WTC11 (cell line): ENCODE measurements at regions not wholly inside any gene's neighbourhood (a gene's known extent, or its start where the extent isn't known, plus 50 kb on each side); places are given as distances from the start of the nearest gene placed in this dataset.

Source experiments
- ATAC-seq: fragments of 200-7000 bp; cut with Tn5 transposase; 2 replicates; pipeline ENCODE4 v1.10.0; 2021; ENCODE audit warnings: mild to moderate bottlenecking, moderate library complexity
- CTCF ChIA-PET: fragments of 300-600 bp; sonication (Branson Sonifier 250); formaldehyde crosslinking; loops from one replicate; lab custom pipeline; 2021; ENCODE audit warnings: antibody characterized with exemption; lab: Charles Lee
- POLR2A ChIA-PET: fragments of 350-600 bp; sonication (Branson Sonifier 250); formaldehyde crosslinking; loops from one replicate; lab custom pipeline; 2021; ENCODE audit warnings: antibody characterized with exemption; lab: Charles Lee
- DNase-seq: peaks from one replicate; pipeline ENCODE4 v3.0.0; 2021; ENCODE audit warnings: low spot score
- H3K27ac Mint-ChIP-seq: 2 replicates; pipeline ENCODE4 v1.8.0; 2021; ENCODE audit warnings: mixed read lengths
- H3K27me3 Mint-ChIP-seq: 2 replicates; pipeline ENCODE4 v1.8.0; 2021; ENCODE audit warnings: low read depth, mild to moderate bottlenecking, moderate library complexity, mixed read lengths
- H3K36me3 Mint-ChIP-seq: 2 replicates; pipeline ENCODE4 v1.8.0; 2021; ENCODE audit warnings: mixed read lengths
- H3K4me1 Mint-ChIP-seq: 2 replicates; pipeline ENCODE4 v1.8.0; 2022; ENCODE audit warnings: mixed read lengths
- H3K4me3 Mint-ChIP-seq: 2 replicates; pipeline ENCODE4 v1.8.0; 2021; ENCODE audit warnings: mild to moderate bottlenecking, moderate library complexity, mixed read lengths
- H3K9me3 Mint-ChIP-seq: 2 replicates; pipeline ENCODE4 v1.8.0; 2021; ENCODE audit warnings: mixed read lengths
- ATF2 ChIP-seq: sonication (generic); formaldehyde crosslinking; IDR thresholded peaks from 2 replicates; pipeline ENCODE4 v1.8.1; 2022; ENCODE audit warnings: low read depth, missing genetic modification reagents, borderline replicate concordance
- ESRRA ChIP-seq: sonication (generic); formaldehyde crosslinking; IDR thresholded peaks from 2 replicates; pipeline ENCODE4 v1.8.1; 2022; ENCODE audit warnings: mild to moderate bottlenecking, missing genetic modification reagents, borderline replicate concordance
- FOXP1 ChIP-seq: sonication (generic); formaldehyde crosslinking; IDR thresholded peaks from 2 replicates; pipeline ENCODE4 v1.8.0; 2022; ENCODE audit warnings: missing genetic modification reagents, mild to moderate bottlenecking, moderate library complexity, borderline replicate concordance
- GABPB1 ChIP-seq: sonication (generic); formaldehyde crosslinking; IDR thresholded peaks from 2 replicates; pipeline ENCODE4 v1.8.1; 2023; ENCODE audit warnings: mild to moderate bottlenecking, missing genetic modification reagents
- GTF2I ChIP-seq: fragments of 250-450 bp; sonication (Bioruptor Pico); conservative IDR thresholded peaks from 2 replicates; pipeline ENCODE4 v1.4.0; 2021; ENCODE audit warnings: mild to moderate bottlenecking
- HMGA2 ChIP-seq: fragments of 250-450 bp; sonication (Bioruptor Pico); IDR thresholded peaks from 2 replicates; pipeline ENCODE4 v1.4.0; 2021; ENCODE audit warnings: mild to moderate bottlenecking, moderate library complexity
- JAZF1 ChIP-seq: fragments of 250-450 bp; sonication (Bioruptor Pico); IDR thresholded peaks from 2 replicates; pipeline ENCODE4 v1.9.0; 2021; ENCODE audit warnings: moderate library complexity, mild to moderate bottlenecking, inconsistent platforms
- NFATC4 ChIP-seq: fragments of 250-450 bp; sonication (Bioruptor Pico); IDR thresholded peaks from 2 replicates; pipeline ENCODE4 v1.9.0; 2021; ENCODE audit warnings: mild to moderate bottlenecking
- NR1H2 ChIP-seq: sonication (generic); formaldehyde crosslinking; IDR thresholded peaks from 2 replicates; pipeline ENCODE4 v1.9.0; 2021; ENCODE audit warnings: mild to moderate bottlenecking, moderate library complexity, missing genetic modification reagents
- RELA ChIP-seq: sonication (generic); formaldehyde crosslinking; IDR thresholded peaks from 2 replicates; pipeline ENCODE4 v1.8.1; 2022; ENCODE audit warnings: missing genetic modification reagents, mild to moderate bottlenecking, borderline replicate concordance
- ZNF396 ChIP-seq: fragments of 250-450 bp; sonication (Bioruptor Pico); IDR thresholded peaks from 2 replicates; pipeline ENCODE4 v1.8.0; 2021; ENCODE audit warnings: mild to moderate bottlenecking, moderate library complexity, borderline replicate concordance
- ZNF416 ChIP-seq: fragments of 250-450 bp; sonication (Bioruptor Pico); IDR thresholded peaks from 2 replicates; pipeline ENCODE4 v1.9.0; 2021; ENCODE audit warnings: mild to moderate bottlenecking, inconsistent platforms
- ZNF425 ChIP-seq: fragments of 250-450 bp; sonication (Bioruptor Pico); conservative IDR thresholded peaks from 2 replicates; pipeline ENCODE4 v1.9.0; 2021; ENCODE audit warnings: mild to moderate bottlenecking
- ZNF532 ChIP-seq: fragments of 250-450 bp; sonication (Bioruptor Pico); IDR thresholded peaks from 2 replicates; pipeline ENCODE4 v1.9.0; 2021; ENCODE audit warnings: mild to moderate bottlenecking, borderline replicate concordance
- TF ChIP-seq, protein P1 (sequence below): sonication (generic); formaldehyde crosslinking; IDR thresholded peaks from 2 replicates; pipeline ENCODE4 v1.8.0; 2023; ENCODE audit warnings: missing genetic modification reagents, mild to moderate bottlenecking, borderline replicate concordance
- TF ChIP-seq, protein P2 (sequence below): sonication (generic); formaldehyde crosslinking; IDR thresholded peaks from 2 replicates; pipeline ENCODE4 v1.8.0; 2022; ENCODE audit warnings: missing genetic modification reagents

DNA sequence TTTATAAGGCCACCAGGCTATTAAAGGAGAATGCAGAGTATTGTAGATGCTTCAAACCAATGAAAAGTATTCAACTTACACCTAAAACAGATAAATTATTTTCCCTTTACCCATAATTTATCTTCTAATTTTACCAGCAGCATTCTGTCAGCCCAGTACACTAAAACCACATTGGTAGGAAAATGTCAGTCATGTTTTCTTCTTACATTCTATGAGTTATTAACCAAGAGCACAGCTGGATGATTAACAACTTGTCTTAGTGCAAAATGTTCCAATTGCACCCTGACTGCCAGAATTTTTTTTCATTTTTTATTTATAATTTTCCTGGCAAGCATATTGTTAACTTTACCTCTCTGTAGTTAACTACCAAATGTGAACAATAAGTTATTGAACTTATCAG lies 79.0 kb upstream of the WDR75 start (continued):
- TF ChIP-seq, protein P1, sequence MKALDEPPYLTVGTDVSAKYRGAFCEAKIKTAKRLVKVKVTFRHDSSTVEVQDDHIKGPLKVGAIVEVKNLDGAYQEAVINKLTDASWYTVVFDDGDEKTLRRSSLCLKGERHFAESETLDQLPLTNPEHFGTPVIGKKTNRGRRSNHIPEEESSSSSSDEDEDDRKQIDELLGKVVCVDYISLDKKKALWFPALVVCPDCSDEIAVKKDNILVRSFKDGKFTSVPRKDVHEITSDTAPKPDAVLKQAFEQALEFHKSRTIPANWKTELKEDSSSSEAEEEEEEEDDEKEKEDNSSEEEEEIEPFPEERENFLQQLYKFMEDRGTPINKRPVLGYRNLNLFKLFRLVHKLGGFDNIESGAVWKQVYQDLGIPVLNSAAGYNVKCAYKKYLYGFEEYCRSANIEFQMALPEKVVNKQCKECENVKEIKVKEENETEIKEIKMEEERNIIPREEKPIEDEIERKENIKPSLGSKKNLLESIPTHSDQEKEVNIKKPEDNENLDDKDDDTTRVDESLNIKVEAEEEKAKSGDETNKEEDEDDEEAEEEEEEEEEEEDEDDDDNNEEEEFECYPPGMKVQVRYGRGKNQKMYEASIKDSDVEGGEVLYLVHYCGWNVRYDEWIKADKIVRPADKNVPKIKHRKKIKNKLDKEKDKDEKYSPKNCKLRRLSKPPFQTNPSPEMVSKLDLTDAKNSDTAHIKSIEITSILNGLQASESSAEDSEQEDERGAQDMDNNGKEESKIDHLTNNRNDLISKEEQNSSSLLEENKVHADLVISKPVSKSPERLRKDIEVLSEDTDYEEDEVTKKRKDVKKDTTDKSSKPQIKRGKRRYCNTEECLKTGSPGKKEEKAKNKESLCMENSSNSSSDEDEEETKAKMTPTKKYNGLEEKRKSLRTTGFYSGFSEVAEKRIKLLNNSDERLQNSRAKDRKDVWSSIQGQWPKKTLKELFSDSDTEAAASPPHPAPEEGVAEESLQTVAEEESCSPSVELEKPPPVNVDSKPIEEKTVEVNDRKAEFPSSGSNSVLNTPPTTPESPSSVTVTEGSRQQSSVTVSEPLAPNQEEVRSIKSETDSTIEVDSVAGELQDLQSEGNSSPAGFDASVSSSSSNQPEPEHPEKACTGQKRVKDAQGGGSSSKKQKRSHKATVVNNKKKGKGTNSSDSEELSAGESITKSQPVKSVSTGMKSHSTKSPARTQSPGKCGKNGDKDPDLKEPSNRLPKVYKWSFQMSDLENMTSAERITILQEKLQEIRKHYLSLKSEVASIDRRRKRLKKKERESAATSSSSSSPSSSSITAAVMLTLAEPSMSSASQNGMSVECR: no peak
- TF ChIP-seq NR1H2 (CRISPR knock-in tag) (no peak), RELA (CRISPR knock-in tag) (no peak), ATF2 (CRISPR knock-in tag) (no peak), GTF2I (CRISPR knock-in tag) (no peak)

- TF ChIP-seq ZNF425 (CRISPR knock-in tag) (no peak), HMGA2 (peak; percentile 61; the same call in 1 of the 2 replicates)
- Mint-ChIP-seq H3K27me3 (no peaks in the 10 kb centered on the region), H3K4me1 (no peaks in the 10 kb centered on the region), H3K4me3 (no peak overlapping the region), H3K9me3 (no peaks in the 10 kb centered on the region), H3K27ac (no peak overlapping the region), H3K36me3 (no peaks in the 10 kb centered on the region)
- ChIA-PET POLR2A (no interaction called here), CTCF (no interaction called here)
- ATAC-seq (no peak), DNase-seq (no peak)
Observed at GRCh38 chr2:189363559-189363958, 77.7 kb upstream of the WDR75 start.

DNA sequence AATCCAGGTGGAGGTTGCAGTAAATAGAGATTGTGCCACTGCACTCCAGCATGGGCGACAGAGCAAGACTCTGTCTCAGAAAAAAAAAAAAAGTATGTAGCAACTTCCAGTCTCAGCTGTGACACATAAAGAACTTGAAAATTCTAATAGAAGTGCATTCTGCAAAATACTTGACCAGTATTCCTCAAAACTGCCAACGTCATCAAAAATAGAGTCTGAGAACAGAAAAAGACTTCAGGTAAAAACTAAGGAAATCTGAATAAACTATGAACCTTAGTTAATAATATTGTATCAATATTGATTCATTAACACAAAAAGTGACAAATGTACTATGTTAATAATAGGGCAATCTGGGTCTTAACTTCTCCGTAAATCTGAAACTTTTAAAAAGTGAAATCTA lies 76.7 kb upstream of the WDR75 start:
- no peak for DNase-seq
- H3K27me3 Mint-ChIP-seq: no peaks in the 10 kb centered on the region
- no peak overlapping the region for H3K4me3 Mint-ChIP-seq
- ChIA-PET POLR2A (no interaction called here), CTCF (no interaction called here)
- H3K27ac Mint-ChIP-seq: no peak overlapping the region
- no peaks in the 10 kb centered on the region for H3K9me3 Mint-ChIP-seq
- no peaks in the 10 kb centered on the region for H3K36me3 Mint-ChIP-seq
- no peak for ATAC-seq
- no peaks in the 10 kb centered on the region for H3K4me1 Mint-ChIP-seq
- TF ChIP-seq GTF2I (CRISPR knock-in tag): no peak
- TF ChIP-seq ZNF532 (CRISPR knock-in tag): no peak
- TF ChIP-seq FOXP1: no peak
- TF ChIP-seq ESRRA (CRISPR knock-in tag): no peak
- TF ChIP-seq JAZF1 (CRISPR knock-in tag): no peak
- TF ChIP-seq NFATC4 (CRISPR knock-in tag): no peak
- TF ChIP-seq GABPB1 (CRISPR knock-in tag): no peak
- TF ChIP-seq, protein P2, sequence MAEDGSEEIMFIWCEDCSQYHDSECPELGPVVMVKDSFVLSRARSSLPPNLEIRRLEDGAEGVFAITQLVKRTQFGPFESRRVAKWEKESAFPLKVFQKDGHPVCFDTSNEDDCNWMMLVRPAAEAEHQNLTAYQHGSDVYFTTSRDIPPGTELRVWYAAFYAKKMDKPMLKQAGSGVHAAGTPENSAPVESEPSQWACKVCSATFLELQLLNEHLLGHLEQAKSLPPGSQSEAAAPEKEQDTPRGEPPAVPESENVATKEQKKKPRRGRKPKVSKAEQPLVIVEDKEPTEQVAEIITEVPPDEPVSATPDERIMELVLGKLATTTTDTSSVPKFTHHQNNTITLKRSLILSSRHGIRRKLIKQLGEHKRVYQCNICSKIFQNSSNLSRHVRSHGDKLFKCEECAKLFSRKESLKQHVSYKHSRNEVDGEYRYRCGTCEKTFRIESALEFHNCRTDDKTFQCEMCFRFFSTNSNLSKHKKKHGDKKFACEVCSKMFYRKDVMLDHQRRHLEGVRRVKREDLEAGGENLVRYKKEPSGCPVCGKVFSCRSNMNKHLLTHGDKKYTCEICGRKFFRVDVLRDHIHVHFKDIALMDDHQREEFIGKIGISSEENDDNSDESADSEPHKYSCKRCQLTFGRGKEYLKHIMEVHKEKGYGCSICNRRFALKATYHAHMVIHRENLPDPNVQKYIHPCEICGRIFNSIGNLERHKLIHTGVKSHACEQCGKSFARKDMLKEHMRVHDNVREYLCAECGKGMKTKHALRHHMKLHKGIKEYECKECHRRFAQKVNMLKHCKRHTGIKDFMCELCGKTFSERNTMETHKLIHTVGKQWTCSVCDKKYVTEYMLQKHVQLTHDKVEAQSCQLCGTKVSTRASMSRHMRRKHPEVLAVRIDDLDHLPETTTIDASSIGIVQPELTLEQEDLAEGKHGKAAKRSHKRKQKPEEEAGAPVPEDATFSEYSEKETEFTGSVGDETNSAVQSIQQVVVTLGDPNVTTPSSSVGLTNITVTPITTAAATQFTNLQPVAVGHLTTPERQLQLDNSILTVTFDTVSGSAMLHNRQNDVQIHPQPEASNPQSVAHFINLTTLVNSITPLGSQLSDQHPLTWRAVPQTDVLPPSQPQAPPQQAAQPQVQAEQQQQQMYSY: no peak
- TF ChIP-seq ZNF396: no peak
- no peak for TF ChIP-seq ZNF416 (CRISPR knock-in tag)
